ENCODE measurements at regions not wholly inside any gene's neighbourhood (a gene's known extent, or its start where the extent isn't known, plus 50 kb on each side); places are given as distances from the start of the nearest gene placed in this dataset.
A peak's percentile ranks its signal among the peaks of the same experiment; 100 is the strongest.

DNA sequence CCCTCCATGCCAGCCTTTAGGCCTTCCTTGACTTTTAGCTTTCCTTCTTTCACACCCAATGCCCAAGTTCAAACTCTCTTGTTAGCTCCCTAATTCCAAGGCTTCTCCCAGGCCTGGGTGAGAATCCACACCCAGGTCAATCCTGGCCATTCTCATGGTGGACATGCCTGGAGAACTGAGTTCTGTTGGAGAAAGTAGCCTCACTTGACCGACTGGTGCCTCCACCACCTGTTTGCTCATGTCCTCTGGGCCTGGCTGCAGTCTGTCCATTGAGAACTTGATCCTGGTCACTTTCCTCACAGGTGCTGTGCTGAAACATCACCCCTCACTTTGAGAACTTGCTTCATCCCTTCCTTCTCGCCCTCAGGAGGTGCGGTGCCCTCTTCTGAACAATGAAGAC lies 189.1 kb upstream of the TWIST2 start:
- H3K9ac ChIP-seq (ENCODE audit: low read length): no peak overlapping the region
- H2AK5ac ChIP-seq (ENCODE audit: low read length): no peak overlapping the region
- H3K4ac ChIP-seq (ENCODE audit: low read depth, low read length): no peak overlapping the region
- no peaks in the 10 kb centered on the region for H3K27me3 ChIP-seq (ENCODE audit: insufficient read depth, low read length)
- no peak overlapping the region for H4K12ac ChIP-seq (ENCODE audit: low read depth, low read length)
- H3K4me1 ChIP-seq (ENCODE audit: control insufficient read depth in 1 of 2, insufficient read depth in 2 of 2, low read length in 2 of 2): peaks cover 3 to 5% of the 10 kb centered on the region in 2 experiments
- H2AFZ ChIP-seq (ENCODE audit: insufficient read depth, low read length, poor library complexity): no peak overlapping the region
- no peak overlapping the region for H2BK5ac ChIP-seq (ENCODE audit: low read depth, low read length, poor library complexity)
- no peak overlapping the region for H3K27ac ChIP-seq (ENCODE audit: low read depth, low read length)
- peaks cover 4% of the 10 kb centered on the region for H3K9me3 ChIP-seq (ENCODE audit: insufficient read depth, low read depth, low read length)
- H3K23ac ChIP-seq (ENCODE audit: low read length): no peak overlapping the region
- no peaks in the 10 kb centered on the region for H3K79me2 ChIP-seq (ENCODE audit: control insufficient read depth, insufficient read depth, low read length, poor library complexity)
- no peak overlapping the region for H4K8ac ChIP-seq (ENCODE audit: low read depth, low read length)
- no peak overlapping the region for H3K14ac ChIP-seq (ENCODE audit: low read length)
- no peak overlapping the region for H4K91ac ChIP-seq (ENCODE audit: low read depth, low read length)
- no peak overlapping the region for H3K4me2 ChIP-seq (ENCODE audit: low read length)
- H2BK120ac ChIP-seq (ENCODE audit: insufficient read depth, low read length, poor library complexity): no peak overlapping the region
- H3K36me3 ChIP-seq (ENCODE audit: control insufficient read depth in 1 of 2, insufficient read depth in 2 of 2, low read length in 2 of 2): no peaks in the 10 kb centered on the region
- H3K79me1 ChIP-seq (ENCODE audit: low read length): no peaks in the 10 kb centered on the region
- no peak overlapping the region for H3K18ac ChIP-seq (ENCODE audit: low read length)
- WGBS (ENCODE audit: extremely low coverage, insufficient coverage, insufficient read length): no CpG with 5 or more reads among the region's 3 CpGs
- no peak for DNase-seq
- no peak overlapping the region for H2BK12ac ChIP-seq (ENCODE audit: low read length)
- no peak overlapping the region for H3K4me3 ChIP-seq (ENCODE audit: low read depth, low read length)

DNA sequence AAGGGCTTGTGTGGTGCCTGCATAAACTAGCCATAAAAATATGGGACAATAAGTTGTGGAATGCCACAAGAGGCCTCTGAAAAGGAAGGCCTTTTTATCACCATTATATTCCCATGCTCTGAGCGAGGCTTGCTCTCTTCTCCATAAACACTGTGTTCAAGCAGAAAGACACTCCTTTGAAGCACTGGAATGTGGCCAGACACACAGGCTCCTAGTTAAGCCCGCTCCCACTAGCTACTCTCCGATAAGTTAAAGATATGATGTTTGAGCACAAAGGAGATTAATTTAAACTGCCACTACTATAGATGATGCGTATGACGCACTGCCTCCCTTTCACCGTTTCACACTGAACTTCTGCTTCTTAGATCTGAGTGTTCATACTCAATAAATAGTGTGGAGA lies 188.7 kb upstream of the TWIST2 start:
- Histone ChIP-seq H3K18ac (ENCODE audit: low read length) (no peak overlapping the region), H2AFZ (ENCODE audit: insufficient read depth, low read length, poor library complexity) (no peak overlapping the region), H4K12ac (ENCODE audit: low read depth, low read length) (no peak overlapping the region), H3K9ac (ENCODE audit: low read length) (no peak overlapping the region), H2AK5ac (ENCODE audit: low read length) (no peak overlapping the region), H3K79me1 (ENCODE audit: low read length) (no peaks in the 10 kb centered on the region), H2BK5ac (ENCODE audit: low read depth, low read length, poor library complexity) (no peak overlapping the region), H3K4me1 (ENCODE audit: control insufficient read depth in 1 of 2, insufficient read depth in 2 of 2, low read length in 2 of 2) (peaks cover under 1 to 3% of the 10 kb centered on the region in 2 experiments), H3K14ac (ENCODE audit: low read length) (no peak overlapping the region), H2BK120ac (ENCODE audit: insufficient read depth, low read length, poor library complexity) (no peak overlapping the region), H4K91ac (ENCODE audit: low read depth, low read length) (no peak overlapping the region), H3K9me3 (ENCODE audit: insufficient read depth, low read depth, low read length) (peaks cover 4% of the 10 kb centered on the region), H4K8ac (ENCODE audit: low read depth, low read length) (no peak overlapping the region), H2BK12ac (ENCODE audit: low read length) (no peak overlapping the region), H3K23ac (ENCODE audit: low read length) (no peak overlapping the region), H3K27me3 (ENCODE audit: insufficient read depth, low read length) (no peaks in the 10 kb centered on the region), H3K79me2 (ENCODE audit: control insufficient read depth, insufficient read depth, low read length, poor library complexity) (no peaks in the 10 kb centered on the region), H3K4ac (ENCODE audit: low read depth, low read length) (no peak overlapping the region), H3K36me3 (ENCODE audit: control insufficient read depth in 1 of 2, insufficient read depth in 2 of 2, low read length in 2 of 2) (no peaks in the 10 kb centered on the region), H3K4me3 (ENCODE audit: low read depth, low read length) (no peak overlapping the region), H3K4me2 (ENCODE audit: low read length) (no peak overlapping the region), H3K27ac (ENCODE audit: low read depth, low read length) (no peak overlapping the region)
- no peak for DNase-seq
- WGBS (ENCODE audit: extremely low coverage, insufficient coverage, insufficient read length): no CpG with 5 or more reads among the region's 6 CpGs

DNA sequence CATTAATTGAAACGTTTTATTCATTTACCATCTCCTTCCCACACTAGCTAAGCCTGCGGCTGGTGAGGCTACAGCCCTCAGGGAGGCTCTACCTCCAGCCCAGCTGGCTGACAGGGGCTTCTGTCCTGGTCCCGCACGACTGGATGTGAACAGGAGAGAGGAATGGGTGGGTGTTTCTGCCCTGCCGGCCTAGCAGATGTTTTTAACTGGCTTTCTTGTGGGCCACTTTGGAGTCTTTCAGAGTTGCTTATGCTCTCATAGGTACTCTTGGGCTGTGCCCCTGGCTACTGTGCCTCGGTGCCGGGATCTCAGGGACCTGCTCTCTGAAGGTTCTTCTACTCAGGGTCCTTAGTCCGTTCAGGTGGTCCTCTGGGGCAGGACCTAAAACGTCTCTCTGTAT lies 184.3 kb upstream of the TWIST2 start:
- Histone ChIP-seq H2AFZ (ENCODE audit: insufficient read depth, low read length, poor library complexity) (no peak overlapping the region), H3K23ac (ENCODE audit: low read length) (no peak overlapping the region), H3K4me1 (ENCODE audit: control insufficient read depth in 1 of 2, insufficient read depth in 2 of 2, low read length in 2 of 2) (no peaks in the 10 kb centered on the region), H3K27me3 (ENCODE audit: insufficient read depth, low read length) (no peaks in the 10 kb centered on the region), H2BK12ac (ENCODE audit: low read length) (no peak overlapping the region), H3K79me1 (ENCODE audit: low read length) (no peaks in the 10 kb centered on the region), H3K14ac (ENCODE audit: low read length) (no peak overlapping the region), H3K27ac (ENCODE audit: low read depth, low read length) (no peak overlapping the region), H3K4me3 (ENCODE audit: low read depth, low read length) (no peak overlapping the region), H3K79me2 (ENCODE audit: control insufficient read depth, insufficient read depth, low read length, poor library complexity) (no peaks in the 10 kb centered on the region), H4K8ac (ENCODE audit: low read depth, low read length) (no peak overlapping the region), H3K4me2 (ENCODE audit: low read length) (no peak overlapping the region), H2AK5ac (ENCODE audit: low read length) (no peak overlapping the region), H3K36me3 (ENCODE audit: control insufficient read depth in 1 of 2, insufficient read depth in 2 of 2, low read length in 2 of 2) (no peaks in the 10 kb centered on the region), H3K9me3 (ENCODE audit: insufficient read depth, low read depth, low read length) (peaks cover 5% of the 10 kb centered on the region), H3K9ac (ENCODE audit: low read length) (no peak overlapping the region), H2BK5ac (ENCODE audit: low read depth, low read length, poor library complexity) (no peak overlapping the region), H2BK120ac (ENCODE audit: insufficient read depth, low read length, poor library complexity) (no peak overlapping the region), H3K4ac (ENCODE audit: low read depth, low read length) (no peak overlapping the region), H4K12ac (ENCODE audit: low read depth, low read length) (no peak overlapping the region), H3K18ac (ENCODE audit: low read length) (no peak overlapping the region), H4K91ac (ENCODE audit: low read depth, low read length) (no peak overlapping the region)
- no CpG with 5 or more reads among the region's 9 CpGs for WGBS (ENCODE audit: extremely low coverage, insufficient coverage, insufficient read length)
- DNase-seq: no peak

DNA sequence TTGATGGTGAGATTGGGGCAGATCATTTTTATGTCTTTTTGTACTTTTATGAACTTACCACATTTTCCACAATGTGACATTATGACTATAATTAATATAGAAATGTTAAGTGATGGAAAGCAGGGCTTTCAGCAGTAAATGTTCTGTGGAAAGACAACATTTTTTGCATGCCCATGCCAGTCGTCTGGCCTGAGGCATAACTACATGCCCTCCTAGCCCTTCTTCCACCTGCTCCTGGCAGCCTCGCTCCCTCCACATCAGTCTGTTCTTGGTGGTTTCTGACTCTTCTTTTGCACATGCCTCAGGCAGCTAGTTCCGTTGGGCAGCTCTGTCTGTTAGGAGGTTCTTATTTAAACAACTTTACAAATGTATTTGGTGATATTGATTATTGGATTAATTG lies 182.0 kb upstream of the TWIST2 start:
- H3K4me1 ChIP-seq (ENCODE audit: control insufficient read depth in 1 of 2, insufficient read depth in 2 of 2, low read length in 2 of 2): no peaks in the 10 kb centered on the region
- H3K27me3 ChIP-seq (ENCODE audit: insufficient read depth, low read length): no peaks in the 10 kb centered on the region
- H3K18ac ChIP-seq (ENCODE audit: low read length): no peak overlapping the region
- H2BK120ac ChIP-seq (ENCODE audit: insufficient read depth, low read length, poor library complexity): no peak overlapping the region
- no peak overlapping the region for H4K8ac ChIP-seq (ENCODE audit: low read depth, low read length)
- no peak overlapping the region for H3K27ac ChIP-seq (ENCODE audit: low read depth, low read length)
- no peak overlapping the region for H3K4ac ChIP-seq (ENCODE audit: low read depth, low read length)
- no peak overlapping the region for H3K14ac ChIP-seq (ENCODE audit: low read length)
- no peak overlapping the region for H4K91ac ChIP-seq (ENCODE audit: low read depth, low read length)
- peak in 1 of 2 donors; percentile 4 for DNase-seq
- H3K79me2 ChIP-seq (ENCODE audit: control insufficient read depth, insufficient read depth, low read length, poor library complexity): no peaks in the 10 kb centered on the region
- H3K79me1 ChIP-seq (ENCODE audit: low read length): no peaks in the 10 kb centered on the region
- H3K9me3 ChIP-seq (ENCODE audit: insufficient read depth, low read depth, low read length): peaks cover 5% of the 10 kb centered on the region
- no peak overlapping the region for H3K23ac ChIP-seq (ENCODE audit: low read length)
- H2AK5ac ChIP-seq (ENCODE audit: low read length): no peak overlapping the region
- H2AFZ ChIP-seq (ENCODE audit: insufficient read depth, low read length, poor library complexity): no peak overlapping the region
- no peaks in the 10 kb centered on the region for H3K36me3 ChIP-seq (ENCODE audit: control insufficient read depth in 1 of 2, insufficient read depth in 2 of 2, low read length in 2 of 2)
- H3K9ac ChIP-seq (ENCODE audit: low read length): no peak overlapping the region
- H3K4me2 ChIP-seq (ENCODE audit: low read length): no peak overlapping the region
- no peak overlapping the region for H2BK12ac ChIP-seq (ENCODE audit: low read length)
- no peak overlapping the region for H3K4me3 ChIP-seq (ENCODE audit: low read depth, low read length)
- H2BK5ac ChIP-seq (ENCODE audit: low read depth, low read length, poor library complexity): no peak overlapping the region
- no peak overlapping the region for H4K12ac ChIP-seq (ENCODE audit: low read depth, low read length)
- WGBS (ENCODE audit: extremely low coverage, insufficient coverage, insufficient read length): no CpG with 5 or more reads among the region's 3 CpGs

All from trophoblast cell (in vitro differentiated cells and primary cell).